Inflammatory macrophage (primary cell): ENCODE measurements at regions not wholly inside any gene's neighbourhood (a gene's known extent, or its start where the extent isn't known, plus 50 kb on each side); places are given as distances from the start of the nearest gene placed in this dataset.

Source experiments
- DNase-seq, 2 donors: peaks; one replicate each; pipeline ENCODE4 v3.0.0-alpha.2; 2020 to 2022

- no peak for DNase-seq
Observed at GRCh38 chr4:55754754-55755350, 64.7 kb upstream of the EXOC1L start.

- no peak for DNase-seq
Observed at GRCh38 chr4:55756208-55756607, 63.4 kb upstream of the EXOC1L start.

DNA sequence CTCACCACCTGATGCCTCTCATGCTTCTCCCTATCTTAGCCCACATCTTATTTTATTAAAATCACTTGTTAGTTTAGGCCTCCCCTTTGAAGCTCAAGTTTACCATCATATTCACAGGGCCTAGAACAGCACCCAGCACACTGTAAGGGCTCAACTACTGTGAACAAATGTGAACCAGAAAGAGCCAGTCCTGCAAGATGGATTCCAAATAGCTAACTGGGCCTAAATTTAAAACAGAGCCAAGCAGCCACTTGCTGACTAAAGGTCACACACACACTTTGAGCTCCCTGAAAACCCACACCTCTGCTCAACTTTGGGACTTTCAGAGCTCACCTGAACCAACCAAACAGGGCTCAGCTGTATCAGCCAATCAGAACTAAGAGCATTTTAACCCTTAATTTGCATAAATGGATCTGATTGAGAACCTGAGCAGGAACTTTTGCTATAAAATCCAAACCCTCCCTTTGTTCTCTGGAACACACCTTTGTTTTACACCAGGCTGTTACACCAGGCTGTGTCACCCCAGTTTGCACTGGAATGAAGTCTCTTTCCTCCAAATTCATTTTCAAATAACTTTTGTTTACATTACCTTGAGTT is 62.1 kb upstream of the EXOC1L start:
- no peak for DNase-seq

DNA sequence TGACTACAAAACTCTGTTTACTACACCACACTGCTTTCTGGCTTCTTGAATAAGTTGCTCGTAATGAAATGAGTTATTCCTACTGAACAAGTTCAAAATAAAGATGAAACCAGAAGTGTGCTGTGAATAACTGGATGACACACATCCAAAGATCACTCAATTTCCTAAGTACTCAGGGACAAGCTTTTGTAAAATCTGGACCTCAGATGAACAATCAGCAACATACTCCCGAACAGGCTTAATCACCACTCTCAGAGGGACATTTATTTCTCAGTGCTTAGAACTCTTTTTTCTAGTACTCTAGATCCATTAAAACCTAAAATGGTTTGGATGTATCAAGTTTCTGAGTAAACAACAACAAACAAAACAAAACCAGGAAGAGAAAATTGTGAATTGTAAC is 61.5 kb upstream of the EXOC1L start:
- DNase-seq = no peak

DNA sequence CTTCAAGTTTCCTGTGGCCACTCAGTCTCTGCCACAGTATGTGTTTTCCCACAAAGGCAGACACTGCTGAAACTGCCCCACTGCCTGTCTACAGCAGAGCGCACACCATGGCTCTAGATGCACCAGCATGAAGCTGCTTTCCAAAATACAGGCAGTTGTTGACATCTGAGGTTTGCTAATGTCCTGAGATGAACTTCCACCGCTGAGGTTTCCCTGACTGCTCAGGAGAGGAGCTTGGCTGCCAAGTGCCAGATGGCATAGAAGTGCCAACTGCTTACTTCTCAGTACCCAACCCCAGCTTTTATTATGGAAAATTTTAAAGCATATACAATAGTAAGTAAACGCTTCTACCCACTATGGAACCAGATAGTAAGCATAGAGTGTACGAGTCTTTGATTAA is 61.0 kb upstream of the EXOC1L start:
- no peak for DNase-seq

DNA sequence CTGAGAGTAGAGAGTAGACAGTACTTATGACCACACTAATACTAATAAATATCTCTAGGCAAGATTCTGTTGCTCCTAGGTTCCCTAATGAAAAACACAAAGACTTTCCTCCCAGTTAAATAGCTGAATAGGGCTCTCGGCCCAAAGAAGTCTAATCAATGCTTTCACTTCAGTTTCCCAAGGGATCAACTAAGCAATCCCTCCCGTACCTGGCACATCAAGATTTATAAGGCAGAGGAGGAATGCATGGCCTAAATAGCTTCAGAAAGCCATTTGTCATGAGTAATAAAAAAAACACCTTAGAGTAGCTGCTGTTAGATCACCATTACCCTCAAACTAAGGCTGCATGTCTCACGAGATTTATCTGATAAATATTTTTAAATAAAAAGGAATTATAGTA is 56.8 kb upstream of the EXOC1L start:
- DNase-seq = no peak

GRCh38 chr4:55763996-55764395 is 55.6 kb upstream of the EXOC1L start:
- DNase-seq = no peak

DNA sequence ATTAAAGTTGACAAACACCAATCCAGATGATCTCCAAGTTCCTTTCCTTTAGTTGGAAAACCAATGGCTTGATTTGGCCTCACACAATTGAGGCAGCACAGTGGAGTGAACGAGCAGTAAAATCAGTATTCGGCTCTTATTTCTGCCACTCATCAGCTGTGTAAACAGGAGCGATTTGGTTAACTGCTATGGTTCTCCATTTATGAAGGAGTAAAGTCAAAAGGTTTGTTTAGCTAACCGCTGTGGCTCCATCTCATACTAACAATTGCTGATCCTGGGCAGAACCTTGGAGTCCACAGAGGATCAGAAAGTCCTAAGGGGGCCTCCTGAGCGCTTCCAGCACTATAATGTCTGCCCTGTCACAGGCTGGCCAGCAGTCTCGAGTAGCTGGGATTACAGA is 54.5 kb upstream of the EXOC1L start:
- DNase-seq = no peak

GRCh38 chr4:55768291-55768690 is 51.3 kb upstream of the EXOC1L start:
- DNase-seq = no peak
